ENCODE measurements at regions not wholly inside any gene's neighbourhood (a gene's known extent, or its start where the extent isn't known, plus 50 kb on each side); places are given as distances from the start of the nearest gene placed in this dataset.
"Not testable (repeated sequence)": the region's sequence is repeated elsewhere in the genome, so short reads cannot be mapped to it uniquely, and the experiment has no call there.

DNA sequence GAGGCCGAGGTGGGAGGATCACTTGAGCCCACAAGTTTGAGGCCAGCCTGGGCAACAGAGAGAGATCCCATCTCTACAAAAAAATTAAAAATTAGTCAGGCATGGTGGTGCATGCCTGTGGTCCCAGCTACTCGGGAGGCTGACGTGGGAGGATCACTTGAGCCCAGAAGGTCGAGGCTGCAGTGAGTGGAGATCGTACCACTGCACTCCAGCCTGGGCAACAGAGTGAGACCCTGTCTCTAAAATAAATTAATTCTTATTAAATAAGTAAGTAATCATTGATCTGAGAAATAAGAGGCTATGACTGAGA is 452.6 kb downstream of the SOX9 start:
- TF ChIP-seq, protein P1, sequence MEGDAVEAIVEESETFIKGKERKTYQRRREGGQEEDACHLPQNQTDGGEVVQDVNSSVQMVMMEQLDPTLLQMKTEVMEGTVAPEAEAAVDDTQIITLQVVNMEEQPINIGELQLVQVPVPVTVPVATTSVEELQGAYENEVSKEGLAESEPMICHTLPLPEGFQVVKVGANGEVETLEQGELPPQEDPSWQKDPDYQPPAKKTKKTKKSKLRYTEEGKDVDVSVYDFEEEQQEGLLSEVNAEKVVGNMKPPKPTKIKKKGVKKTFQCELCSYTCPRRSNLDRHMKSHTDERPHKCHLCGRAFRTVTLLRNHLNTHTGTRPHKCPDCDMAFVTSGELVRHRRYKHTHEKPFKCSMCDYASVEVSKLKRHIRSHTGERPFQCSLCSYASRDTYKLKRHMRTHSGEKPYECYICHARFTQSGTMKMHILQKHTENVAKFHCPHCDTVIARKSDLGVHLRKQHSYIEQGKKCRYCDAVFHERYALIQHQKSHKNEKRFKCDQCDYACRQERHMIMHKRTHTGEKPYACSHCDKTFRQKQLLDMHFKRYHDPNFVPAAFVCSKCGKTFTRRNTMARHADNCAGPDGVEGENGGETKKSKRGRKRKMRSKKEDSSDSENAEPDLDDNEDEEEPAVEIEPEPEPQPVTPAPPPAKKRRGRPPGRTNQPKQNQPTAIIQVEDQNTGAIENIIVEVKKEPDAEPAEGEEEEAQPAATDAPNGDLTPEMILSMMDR (IDR thresholded peaks at IDR 0.05), result not testable (repeated sequence)
- not testable (repeated sequence) for TF ChIP-seq POLR2A (IDR thresholded peaks at IDR 0.05)

Data from testis (tissue), 2 donors.